ENCODE measurements at regions not wholly inside any gene's neighbourhood (a gene's known extent, or its start where the extent isn't known, plus 50 kb on each side); places are given as distances from the start of the nearest gene placed in this dataset.
"Not testable (repeated sequence)": the region's sequence is repeated elsewhere in the genome, so short reads cannot be mapped to it uniquely, and the experiment has no call there.

- intact Hi-C loops (cut with DNase I); H3K36me3 ChIP-seq (ENCODE audit: control insufficient read depth in 1 of 2, insufficient read depth in 2 of 2, low read length in 1 of 2); ATAC-seq (ENCODE audit: low FRiP score); H3K4me1 ChIP-seq (ENCODE audit: control insufficient read depth in 1 of 2, insufficient read depth in 2 of 2, low read length in 2 of 2); H3K4me3 ChIP-seq (ENCODE audit: low read length in 2 of 2); H3K27me3 ChIP-seq (ENCODE audit: control insufficient read depth in 1 of 2, insufficient read depth in 2 of 2, low read length in 1 of 2); H3K27ac ChIP-seq (ENCODE audit: low read depth in 1 of 2, low read length in 2 of 2); DNase-seq; H3K9me3 ChIP-seq (ENCODE audit: control insufficient read depth, low read length): not testable (repeated sequence)
- WGBS, 2 donors: 53% methylated on average over 2 of the region's 4 CpGs; no CpG with 5 or more reads in 1 of the 2 donors
Measured at GRCh38 chr17:15852863-15853262, 92.1 kb upstream of the ADORA2B start.

GRCh38 chr17:15856191-15856590 is 88.7 kb upstream of the ADORA2B start:
- intact Hi-C loops (cut with DNase I); ATAC-seq (ENCODE audit: low FRiP score); H3K9me3 ChIP-seq (ENCODE audit: control insufficient read depth, low read length); DNase-seq; H3K27ac ChIP-seq (ENCODE audit: low read depth in 1 of 2, low read length in 2 of 2); H3K4me1 ChIP-seq (ENCODE audit: control insufficient read depth in 1 of 2, insufficient read depth in 2 of 2, low read length in 2 of 2); H3K36me3 ChIP-seq (ENCODE audit: control insufficient read depth in 1 of 2, insufficient read depth in 2 of 2, low read length in 1 of 2); H3K27me3 ChIP-seq (ENCODE audit: control insufficient read depth in 1 of 2, insufficient read depth in 2 of 2, low read length in 1 of 2); H3K4me3 ChIP-seq (ENCODE audit: low read length in 2 of 2): not testable (repeated sequence)
- 68 to 69% methylated on average over 2 of the region's 3 CpGs for WGBS, 2 donors

- intact Hi-C loops (cut with DNase I): not testable (repeated sequence)
Measured at GRCh38 chr17:15856745-15857144, 88.2 kb upstream of the ADORA2B start.

GRCh38 chr17:15858082-15858481 is 86.8 kb upstream of the ADORA2B start:
- H3K27me3 ChIP-seq (ENCODE audit: control insufficient read depth in 1 of 2, insufficient read depth in 2 of 2, low read length in 1 of 2); H3K9me3 ChIP-seq (ENCODE audit: control insufficient read depth, low read length); ATAC-seq (ENCODE audit: low FRiP score); H3K4me1 ChIP-seq (ENCODE audit: control insufficient read depth in 1 of 2, insufficient read depth in 2 of 2, low read length in 2 of 2); H3K36me3 ChIP-seq (ENCODE audit: control insufficient read depth in 1 of 2, insufficient read depth in 2 of 2, low read length in 1 of 2); DNase-seq; H3K4me3 ChIP-seq (ENCODE audit: low read length in 2 of 2); intact Hi-C loops (cut with DNase I); H3K27ac ChIP-seq (ENCODE audit: low read depth in 1 of 2, low read length in 2 of 2): not testable (repeated sequence)
- WGBS, 2 donors: 75 to 83% methylated on average over 3 of the region's 3 CpGs

More at GRCh38 chr17:15856745-15857144, 88.2 kb upstream of the ADORA2B start:
- ATAC-seq (ENCODE audit: low FRiP score); H3K27me3 ChIP-seq (ENCODE audit: control insufficient read depth in 1 of 2, insufficient read depth in 2 of 2, low read length in 1 of 2); H3K27ac ChIP-seq (ENCODE audit: low read depth in 1 of 2, low read length in 2 of 2); H3K36me3 ChIP-seq (ENCODE audit: control insufficient read depth in 1 of 2, insufficient read depth in 2 of 2, low read length in 1 of 2); H3K9me3 ChIP-seq (ENCODE audit: control insufficient read depth, low read length); DNase-seq; H3K4me3 ChIP-seq (ENCODE audit: low read length in 2 of 2); H3K4me1 ChIP-seq (ENCODE audit: control insufficient read depth in 1 of 2, insufficient read depth in 2 of 2, low read length in 2 of 2): not testable (repeated sequence)
- WGBS, 2 donors: 75 to 95% methylated on average over 2 of the region's 2 CpGs

GRCh38 chr17:15860774-15861173 is 84.2 kb upstream of the ADORA2B start:
- H3K4me3 ChIP-seq (ENCODE audit: low read length in 2 of 2); DNase-seq; H3K27me3 ChIP-seq (ENCODE audit: control insufficient read depth in 1 of 2, insufficient read depth in 2 of 2, low read length in 1 of 2); H3K9me3 ChIP-seq (ENCODE audit: control insufficient read depth, low read length); H3K36me3 ChIP-seq (ENCODE audit: control insufficient read depth in 1 of 2, insufficient read depth in 2 of 2, low read length in 1 of 2); ATAC-seq (ENCODE audit: low FRiP score); H3K27ac ChIP-seq (ENCODE audit: low read depth in 1 of 2, low read length in 2 of 2); intact Hi-C loops (cut with DNase I); H3K4me1 ChIP-seq (ENCODE audit: control insufficient read depth in 1 of 2, insufficient read depth in 2 of 2, low read length in 2 of 2): not testable (repeated sequence)
- WGBS, 2 donors: 87 to 93% methylated on average over 5 of the region's 5 CpGs

GRCh38 chr17:15864061-15864460 is 80.9 kb upstream of the ADORA2B start:
- ATAC-seq (ENCODE audit: low FRiP score): not testable (repeated sequence)

GRCh38 chr17:15864472-15864871 is 80.5 kb upstream of the ADORA2B start:
- H3K9me3 ChIP-seq (ENCODE audit: control insufficient read depth, low read length); H3K36me3 ChIP-seq (ENCODE audit: control insufficient read depth in 1 of 2, insufficient read depth in 2 of 2, low read length in 1 of 2); ATAC-seq (ENCODE audit: low FRiP score); H3K4me1 ChIP-seq (ENCODE audit: control insufficient read depth in 1 of 2, insufficient read depth in 2 of 2, low read length in 2 of 2); intact Hi-C loops (cut with DNase I); H3K27me3 ChIP-seq (ENCODE audit: control insufficient read depth in 1 of 2, insufficient read depth in 2 of 2, low read length in 1 of 2); DNase-seq; H3K4me3 ChIP-seq (ENCODE audit: low read length in 2 of 2); H3K27ac ChIP-seq (ENCODE audit: low read depth in 1 of 2, low read length in 2 of 2): not testable (repeated sequence)
- 64 to 65% methylated on average over 4 of the region's 4 CpGs for WGBS, 2 donors

More at GRCh38 chr17:15864061-15864460, 80.9 kb upstream of the ADORA2B start:
- H3K4me1 ChIP-seq (ENCODE audit: control insufficient read depth in 1 of 2, insufficient read depth in 2 of 2, low read length in 2 of 2); H3K4me3 ChIP-seq (ENCODE audit: low read length in 2 of 2); H3K9me3 ChIP-seq (ENCODE audit: control insufficient read depth, low read length); H3K27ac ChIP-seq (ENCODE audit: low read depth in 1 of 2, low read length in 2 of 2); H3K27me3 ChIP-seq (ENCODE audit: control insufficient read depth in 1 of 2, insufficient read depth in 2 of 2, low read length in 1 of 2); intact Hi-C loops (cut with DNase I); DNase-seq; H3K36me3 ChIP-seq (ENCODE audit: control insufficient read depth in 1 of 2, insufficient read depth in 2 of 2, low read length in 1 of 2): not testable (repeated sequence)
- WGBS, 2 donors: 86 to 92% methylated on average over 2 to 4 of the region's 4 CpGs

GRCh38 chr17:15866015-15866414 is 78.9 kb upstream of the ADORA2B start:
- intact Hi-C loops (cut with DNase I); H3K4me3 ChIP-seq (ENCODE audit: low read length in 2 of 2); H3K36me3 ChIP-seq (ENCODE audit: control insufficient read depth in 1 of 2, insufficient read depth in 2 of 2, low read length in 1 of 2); H3K27ac ChIP-seq (ENCODE audit: low read depth in 1 of 2, low read length in 2 of 2); H3K4me1 ChIP-seq (ENCODE audit: control insufficient read depth in 1 of 2, insufficient read depth in 2 of 2, low read length in 2 of 2); H3K27me3 ChIP-seq (ENCODE audit: control insufficient read depth in 1 of 2, insufficient read depth in 2 of 2, low read length in 1 of 2); ATAC-seq (ENCODE audit: low FRiP score); H3K9me3 ChIP-seq (ENCODE audit: control insufficient read depth, low read length); DNase-seq: not testable (repeated sequence)
- WGBS, 2 donors: 95 to 98% methylated on average over 3 of the region's 3 CpGs

- DNase-seq; ATAC-seq (ENCODE audit: low FRiP score); H3K4me3 ChIP-seq (ENCODE audit: low read length in 2 of 2); H3K4me1 ChIP-seq (ENCODE audit: control insufficient read depth in 1 of 2, insufficient read depth in 2 of 2, low read length in 2 of 2); H3K36me3 ChIP-seq (ENCODE audit: control insufficient read depth in 1 of 2, insufficient read depth in 2 of 2, low read length in 1 of 2); H3K27ac ChIP-seq (ENCODE audit: low read depth in 1 of 2, low read length in 2 of 2); H3K27me3 ChIP-seq (ENCODE audit: control insufficient read depth in 1 of 2, insufficient read depth in 2 of 2, low read length in 1 of 2); H3K9me3 ChIP-seq (ENCODE audit: control insufficient read depth, low read length); intact Hi-C loops (cut with DNase I): not testable (repeated sequence)
- WGBS, 2 donors: 93 to 94% methylated on average over 5 to 30 of the region's 31 CpGs
Measured at GRCh38 chr17:15867331-15867730, 77.6 kb upstream of the ADORA2B start.

All from aorta (tissue), 5 donors.